Caco-2 (cell line): ENCODE measurements at regions not wholly inside any gene's neighbourhood (a gene's known extent, or its start where the extent isn't known, plus 50 kb on each side); places are given as distances from the start of the nearest gene placed in this dataset.

Source experiments
- BruUV-seq: library from RNA; stranded (reverse); fragments of 400-500 nt; replicated peaks from 2 replicates; lab custom pipeline; 2021; lab: Mats Ljungman, UMichigan
- CTCF ChIA-PET: fragments of 300-600 bp; sonication (Branson Sonifier 250); formaldehyde crosslinking; loops from one replicate; lab custom pipeline; 2022; ENCODE audit warnings: antibody characterized with exemption; lab: Charles Lee
- POLR2A ChIA-PET: fragments of 300-600 bp; sonication (Branson Sonifier 250); formaldehyde crosslinking; loops from one replicate; lab custom pipeline; 2022; ENCODE audit warnings: antibody characterized with exemption; lab: Charles Lee
- DNase-seq, 2 experiments: peaks; one replicate each; pipeline versions ENCODE4 v3.0.0 to v3.0.0-alpha.2; 2020 to 2022
- H3K27me3 ChIP-seq: replicated peaks from 2 replicates; pipeline ENCODE4 v1.6.0; 2011; ENCODE audit warnings: low read length; ENCODE audit not compliant: control insufficient read depth, insufficient read depth
- H3K36me3 ChIP-seq: 2 replicates; pipeline ENCODE4 v1.5.1; 2011; ENCODE audit warnings: low read length; ENCODE audit not compliant: control insufficient read depth, insufficient read depth
- H3K4me1 ChIP-seq: fragments of 250-450 bp; sonication (Bioruptor Pico); 2 replicates; pipeline ENCODE4 v1.5.1; 2020; ENCODE audit warnings: mild to moderate bottlenecking
- H3K4me3 ChIP-seq: 2 replicates; pipeline ENCODE4 v1.5.1; 2011; ENCODE audit warnings: low read depth, mild to moderate bottlenecking, control low read depth, low read length
- H3K9me3 ChIP-seq: fragments of 250-450 bp; sonication (Bioruptor Pico); 2 replicates; pipeline ENCODE4 v1.5.1; 2020; ENCODE audit warnings: mild to moderate bottlenecking, moderate library complexity
- H3K27ac Mint-ChIP-seq: one replicate; pipeline ENCODE4 v1.8.0; 2022; ENCODE audit warnings: mixed read lengths; ENCODE audit not compliant: unreplicated experiment
- H3K27me3 Mint-ChIP-seq: one replicate; pipeline ENCODE4 v1.8.0; 2022; ENCODE audit warnings: mixed read lengths; ENCODE audit not compliant: insufficient read depth, unreplicated experiment
- H3K36me3 Mint-ChIP-seq: one replicate; pipeline ENCODE4 v1.8.0; 2022; ENCODE audit warnings: mild to moderate bottlenecking, mixed read lengths; ENCODE audit not compliant: insufficient read depth, unreplicated experiment
- H3K4me1 Mint-ChIP-seq: one replicate; pipeline ENCODE4 v1.8.0; 2022; ENCODE audit warnings: low read depth, mixed read lengths; ENCODE audit not compliant: unreplicated experiment
- H3K4me3 Mint-ChIP-seq: one replicate; pipeline ENCODE4 v1.8.0; 2022; ENCODE audit warnings: mild to moderate bottlenecking, moderate library complexity, mixed read lengths; ENCODE audit not compliant: unreplicated experiment
- H3K9me3 Mint-ChIP-seq: one replicate; pipeline ENCODE4 v1.8.0; 2022; ENCODE audit warnings: mixed read lengths; ENCODE audit not compliant: unreplicated experiment
- CTCF ChIP-seq, 2 experiments: fragments of 200-600 bp in 1 of 2; IDR thresholded peaks; 1 replicate in 1 of 2; 2 replicates in 1 of 2; pipeline versions ENCODE4 v1.5.1 to v1.8.0; 2011 to 2022; ENCODE audit warnings: antibody characterized with exemption in 1 of 2, control low read depth in 1 of 2, inconsistent platforms in 1 of 2, low read depth in 1 of 2, low read length in 1 of 2, mild to moderate bottlenecking in 1 of 2, moderate library complexity in 1 of 2; ENCODE audit not compliant: insufficient read depth in 1 of 2, severe bottlenecking in 1 of 2, unreplicated experiment in 1 of 2
- intact Hi-C: fragments of 100-400 bp; cut with micrococcal nuclease; formaldehyde crosslinking; loops from one replicate; pipeline ENCODE4 v1.10.0; 2022; ENCODE audit not compliant: unreplicated experiment

- H3K36me3 ChIP-seq = no peaks in the 10 kb centered on the region
- no peak for TF ChIP-seq CTCF (IDR thresholded peaks at IDR 0.05; ENCODE audit: insufficient read depth in 1 of 2, low read depth in 1 of 2, low read length in 1 of 2, severe bottlenecking in 1 of 2, unreplicated experiment in 1 of 2)
- H3K9me3 ChIP-seq = no peaks in the 10 kb centered on the region
- H3K27me3 ChIP-seq = no peaks in the 10 kb centered on the region
- no TSS peak for BruUV-seq
- no peaks in the 10 kb centered on the region for H3K9me3 Mint-ChIP-seq
- no peak overlapping the region for H3K4me3 ChIP-seq
- no peak overlapping the region for H3K27ac Mint-ChIP-seq
- H3K36me3 Mint-ChIP-seq = no peaks in the 10 kb centered on the region
- no peak for DNase-seq
- no peaks in the 10 kb centered on the region for H3K4me1 Mint-ChIP-seq
- H3K27me3 Mint-ChIP-seq = no peaks in the 10 kb centered on the region
- no peaks in the 10 kb centered on the region for H3K4me1 ChIP-seq
- no peak overlapping the region for H3K4me3 Mint-ChIP-seq
- CTCF ChIA-PET = no interaction called here
- intact Hi-C loops = no loop called here
- POLR2A ChIA-PET = no interaction called here
These were observed 107.7 kb upstream of the CDYL start for GRCh38 chr6:4668271-4669179.

- Mint-ChIP-seq H3K4me1 (no peaks in the 10 kb centered on the region), H3K9me3 (no peaks in the 10 kb centered on the region), H3K36me3 (no peaks in the 10 kb centered on the region), H3K4me3 (no peak overlapping the region), H3K27me3 (no peaks in the 10 kb centered on the region), H3K27ac (no peak overlapping the region)
- intact Hi-C loops = no loop called here
- Histone ChIP-seq H3K9me3 (no peaks in the 10 kb centered on the region), H3K36me3 (no peaks in the 10 kb centered on the region), H3K4me3 (no peak overlapping the region), H3K4me1 (no peaks in the 10 kb centered on the region), H3K27me3 (no peaks in the 10 kb centered on the region)
- ChIA-PET CTCF (no interaction called here), POLR2A (no interaction called here)
- TF ChIP-seq CTCF (IDR thresholded peaks at IDR 0.05; ENCODE audit: insufficient read depth in 1 of 2, low read depth in 1 of 2, low read length in 1 of 2, severe bottlenecking in 1 of 2, unreplicated experiment in 1 of 2) = no peak
- BruUV-seq = no TSS peak
- no peak for DNase-seq
These were observed 108.6 kb upstream of the CDYL start for GRCh38 chr6:4667591-4667990.

GRCh38 chr6:4666886-4667513, 109.2 kb upstream of the CDYL start:
- DNase-seq = no peak
- no peaks in the 10 kb centered on the region for H3K9me3 Mint-ChIP-seq
- no peaks in the 10 kb centered on the region for H3K36me3 Mint-ChIP-seq
- no peaks in the 10 kb centered on the region for H3K4me1 ChIP-seq
- H3K4me3 ChIP-seq = no peak overlapping the region
- H3K4me1 Mint-ChIP-seq = no peaks in the 10 kb centered on the region
- intact Hi-C loops = no loop called here
- no peaks in the 10 kb centered on the region for H3K36me3 ChIP-seq
- ChIA-PET POLR2A (no interaction called here), CTCF (no interaction called here)
- no TSS peak for BruUV-seq
- no peaks in the 10 kb centered on the region for H3K27me3 ChIP-seq
- no peaks in the 10 kb centered on the region for H3K9me3 ChIP-seq
- H3K27me3 Mint-ChIP-seq = no peaks in the 10 kb centered on the region
- no peak overlapping the region for H3K4me3 Mint-ChIP-seq
- TF ChIP-seq CTCF (IDR thresholded peaks at IDR 0.05; ENCODE audit: insufficient read depth in 1 of 2, low read depth in 1 of 2, low read length in 1 of 2, severe bottlenecking in 1 of 2, unreplicated experiment in 1 of 2) = no peak
- H3K27ac Mint-ChIP-seq = no peak overlapping the region
